IMR-90 (cell line): ENCODE measurements at regions not wholly inside any gene's neighbourhood (a gene's known extent, or its start where the extent isn't known, plus 50 kb on each side); places are given as distances from the start of the nearest gene placed in this dataset.

Source experiments
- ATAC-seq: fragments of 200-7000 bp; cut with Tn5 transposase; 2 replicates; pipeline ENCODE4 v1.9.1; 2020; ENCODE audit warnings: low read depth, mild to moderate bottlenecking, moderate library complexity
- BruUV-seq: library from RNA; stranded (reverse); fragments of 400-500 nt; replicated peaks from 2 replicates; lab custom pipeline; 2021; lab: Mats Ljungman, UMichigan
- CTCF ChIA-PET: fragments of 300-600 bp; formaldehyde crosslinking; extraction: SDS; loops from one replicate; lab custom pipeline; 2021; ENCODE audit warnings: antibody characterized with exemption; lab: Yijun Ruan, JAX
- POLR2A ChIA-PET: fragments of 300-600 bp; sonication (Branson Sonifier 250); formaldehyde crosslinking; loops from one replicate; lab custom pipeline; 2022; ENCODE audit warnings: antibody characterized with exemption; ENCODE audit not compliant: unreplicated experiment; lab: Charles Lee
- DNase-seq: peaks from one replicate; pipeline ENCODE4 v3.0.0; 2013
- H2AFZ ChIP-seq: replicated peaks from 2 replicates; pipeline ENCODE3; 2013; ENCODE audit warnings: low read length, mild to moderate bottlenecking; ENCODE audit not compliant: poor library complexity
- H2AK5ac ChIP-seq: 2 replicates; pipeline ENCODE4 v1.6.1; 2013; ENCODE audit warnings: low read depth, low read length, inconsistent platforms
- H2AK9ac ChIP-seq: replicated peaks from 2 replicates; pipeline ENCODE3; 2013; ENCODE audit warnings: mild to moderate bottlenecking, low read depth, low read length, moderate library complexity; ENCODE audit not compliant: poor library complexity
- H2BK120ac ChIP-seq: 2 replicates; pipeline ENCODE4 v1.6.1; 2013; ENCODE audit warnings: low read depth, low read length, inconsistent platforms
- H2BK15ac ChIP-seq: 3 replicates; pipeline ENCODE4 v1.6.1; 2013; ENCODE audit warnings: low read depth, low read length, inconsistent platforms
- H2BK20ac ChIP-seq: 2 replicates; pipeline ENCODE4 v1.6.1; 2013; ENCODE audit warnings: low read depth, mild to moderate bottlenecking, inconsistent platforms, low read length, moderate library complexity
- H2BK5ac ChIP-seq: 2 replicates; pipeline ENCODE4 v1.6.1; 2013; ENCODE audit warnings: mild to moderate bottlenecking, low read depth, low read length, inconsistent platforms; ENCODE audit not compliant: poor library complexity, severe bottlenecking
- H3K14ac ChIP-seq: replicated peaks from 2 replicates; pipeline ENCODE4 v1.6.1; 2013; ENCODE audit warnings: low read depth, low read length, inconsistent platforms
- H3K18ac ChIP-seq: 2 replicates; pipeline ENCODE4 v1.6.1; 2013; ENCODE audit warnings: low read depth, low read length, control low read depth
- H3K23ac ChIP-seq: 2 replicates; pipeline ENCODE4 v1.6.1; 2013; ENCODE audit warnings: low read depth, low read length, inconsistent platforms
- H3K27ac ChIP-seq: 2 replicates; pipeline ENCODE4 v1.5.1; 2013; ENCODE audit warnings: mild to moderate bottlenecking, control low read depth, low read length; ENCODE audit not compliant: insufficient read depth
- H3K27me3 ChIP-seq: 2 replicates; pipeline ENCODE4 v1.6.1; 2013; ENCODE audit warnings: low read length; ENCODE audit not compliant: control insufficient read depth, insufficient read depth
- H3K36me3 ChIP-seq: 2 replicates; pipeline ENCODE4 v1.6.1; 2013; ENCODE audit warnings: low read length, mixed read lengths; ENCODE audit not compliant: control insufficient read depth, insufficient read depth
- H3K4ac ChIP-seq: 2 replicates; pipeline ENCODE4 v1.6.1; 2013; ENCODE audit warnings: low read depth, low read length, inconsistent platforms
- H3K4me1 ChIP-seq: 2 replicates; pipeline ENCODE4 v1.6.1; 2013; ENCODE audit warnings: low read length, mixed read lengths; ENCODE audit not compliant: control insufficient read depth, insufficient read depth
- H3K4me2 ChIP-seq: 2 replicates; pipeline ENCODE4 v1.6.1; 2013; ENCODE audit warnings: low read depth, mild to moderate bottlenecking, control low read depth, low read length, moderate library complexity
- H3K4me3 ChIP-seq: 2 replicates; pipeline ENCODE4 v1.5.1; 2013; ENCODE audit warnings: low read depth, mild to moderate bottlenecking, control low read depth, low read length, moderate library complexity; ENCODE audit not compliant: insufficient read depth
- H3K56ac ChIP-seq: 2 replicates; pipeline ENCODE4 v1.6.1; 2013; ENCODE audit warnings: low read length, inconsistent platforms; ENCODE audit not compliant: insufficient read depth; ENCODE audit errors: extremely low read depth
- H3K79me1 ChIP-seq, 2 experiments: 2 replicates each; pipeline ENCODE4 v1.6.1; 2013; ENCODE audit warnings: low read length in 2 of 2, inconsistent platforms in 1 of 2, low read depth in 1 of 2
- H3K9ac ChIP-seq: 2 replicates; pipeline ENCODE4 v1.6.1; 2013; ENCODE audit warnings: low read depth, low read length, control low read depth
- H3K9me1 ChIP-seq: 2 replicates; pipeline ENCODE4 v1.6.1; 2013; ENCODE audit warnings: low read length, inconsistent platforms; ENCODE audit not compliant: insufficient read depth
- H3K9me3 ChIP-seq: 2 replicates; pipeline ENCODE4 v1.6.1; 2013; ENCODE audit warnings: low read length; ENCODE audit not compliant: control insufficient read depth, insufficient read depth
- H4K20me1 ChIP-seq: 2 replicates; pipeline ENCODE4 v1.6.1; 2013; ENCODE audit warnings: low read length, inconsistent platforms; ENCODE audit not compliant: insufficient read depth
- H4K5ac ChIP-seq: 2 replicates; pipeline ENCODE4 v1.6.1; 2013; ENCODE audit warnings: mild to moderate bottlenecking, low read depth, low read length, control low read depth
- H4K8ac ChIP-seq, 2 experiments: 2 replicates each; pipeline ENCODE4 v1.6.1; 2013; ENCODE audit warnings: low read depth in 2 of 2, low read length in 2 of 2, control low read depth in 1 of 2, inconsistent platforms in 1 of 2
- H4K91ac ChIP-seq: 2 replicates; pipeline ENCODE4 v1.6.1; 2013; ENCODE audit warnings: low read depth, low read length, inconsistent platforms; ENCODE audit not compliant: insufficient read depth
- BHLHE40 ChIP-seq: fragments of 150-350 bp; IDR thresholded peaks from 2 replicates; pipeline ENCODE4 v1.6.1; 2016; ENCODE audit warnings: mild to moderate bottlenecking, low read depth, low read length
- CEBPB ChIP-seq: IDR thresholded peaks from 2 replicates; pipeline ENCODE4 v1.6.1; 2012; ENCODE audit warnings: low read depth, low read length, improper control_type of control experiment
- CHD1 ChIP-seq: IDR thresholded peaks from 2 replicates; pipeline ENCODE4 v1.6.1; 2012; ENCODE audit warnings: low read depth, low read length, improper control_type of control experiment
- FOS ChIP-seq: fragments of 150-350 bp; IDR thresholded peaks from 2 replicates; pipeline ENCODE4 v1.6.1; 2016; ENCODE audit warnings: low read depth, low read length
- MAFK ChIP-seq: IDR thresholded peaks from 2 replicates; pipeline ENCODE4 v1.6.1; 2012; ENCODE audit warnings: low read depth, low read length, improper control_type of control experiment
- MAZ ChIP-seq: IDR thresholded peaks from 2 replicates; pipeline ENCODE4 v1.6.1; 2012; ENCODE audit warnings: low read depth, mild to moderate bottlenecking, low read length, improper control_type of control experiment, moderate library complexity, borderline replicate concordance
- MXI1 ChIP-seq: IDR thresholded peaks from 2 replicates; pipeline ENCODE4 v1.6.1; 2012; ENCODE audit warnings: low read depth, mild to moderate bottlenecking, low read length, moderate library complexity, borderline replicate concordance
- NFE2L2 ChIP-seq: fragments of 150-350 bp; IDR thresholded peaks from 2 replicates; pipeline ENCODE4 v1.6.1; 2016; ENCODE audit warnings: low read depth, mild to moderate bottlenecking, low read length
- POLR2A ChIP-seq: IDR thresholded peaks from 2 replicates; pipeline ENCODE4 v1.6.1; 2012; ENCODE audit warnings: mild to moderate bottlenecking, low read depth, low read length
- RAD21 ChIP-seq: IDR thresholded peaks from 2 replicates; pipeline ENCODE4 v1.6.1; 2012; ENCODE audit warnings: low read length, improper control_type of control experiment
- RCOR1 ChIP-seq: IDR thresholded peaks from 2 replicates; pipeline ENCODE4 v1.6.1; 2012; ENCODE audit warnings: mild to moderate bottlenecking, low read length, improper control_type of control experiment; ENCODE audit not compliant: insufficient replicate concordance
- RFX5 ChIP-seq: IDR thresholded peaks from 2 replicates; pipeline ENCODE4 v1.8.0; 2012; ENCODE audit warnings: low read depth, mild to moderate bottlenecking, low read length, moderate library complexity
- SMC3 ChIP-seq: fragments of 150-350 bp; IDR thresholded peaks from 2 replicates; pipeline ENCODE4 v1.6.1; 2016; ENCODE audit warnings: low read depth, mild to moderate bottlenecking, antibody characterized with exemption, low read length, moderate library complexity
- WGBS, 2 experiments: methylation state at CpG; one replicate each; pipeline versions ENCODE4 v1.1.5 to v1.1.7; 2013; ENCODE audit warnings: missing lambda C conversion rate in 2 of 2; ENCODE audit not compliant: insufficient read length in 1 of 2; ENCODE audit errors: extremely low coverage in 2 of 2; 5-methylcytosine and 5-hydroxymethylcytosine counted together
- dilution Hi-C: fragments of 300-500 bp; cut with HindIII; formaldehyde crosslinking; loops from one replicate; pipeline ENCODE4 v1.14.3; 2018; ENCODE audit warnings: low sequenced_read_pairs; ENCODE audit not compliant: unreplicated experiment
- in situ Hi-C: fragments of 300-500 bp; cut with MboI; formaldehyde crosslinking; loops from 3 replicates; pipeline ENCODE4 v1.14.3; 2019; ENCODE audit warnings: low sequenced_read_pairs, inconsistent platforms, mixed read lengths
- intact Hi-C: fragments of 100-400 bp; cut with micrococcal nuclease; formaldehyde crosslinking; loops from 2 replicates; pipeline ENCODE4 v1.10.0; 2022
- TF ChIP-seq, protein P1 (sequence below): conservative IDR thresholded peaks from 2 replicates; pipeline ENCODE4 v1.5.1; 2012; ENCODE audit warnings: mild to moderate bottlenecking, low read depth, low read length, improper control_type of control experiment
- TF ChIP-seq, protein P2 (sequence below): fragments of 150-350 bp; IDR thresholded peaks from 2 replicates; pipeline ENCODE4 v1.6.1; 2017; ENCODE audit warnings: mild to moderate bottlenecking, antibody characterized with exemption, low read length, low read depth
- TF ChIP-seq, protein P3 (sequence below): fragments of 150-350 bp; IDR thresholded peaks from 2 replicates; pipeline ENCODE4 v1.6.1; 2016; ENCODE audit warnings: low read depth, mild to moderate bottlenecking, low read length, moderate library complexity, borderline replicate concordance

DNA sequence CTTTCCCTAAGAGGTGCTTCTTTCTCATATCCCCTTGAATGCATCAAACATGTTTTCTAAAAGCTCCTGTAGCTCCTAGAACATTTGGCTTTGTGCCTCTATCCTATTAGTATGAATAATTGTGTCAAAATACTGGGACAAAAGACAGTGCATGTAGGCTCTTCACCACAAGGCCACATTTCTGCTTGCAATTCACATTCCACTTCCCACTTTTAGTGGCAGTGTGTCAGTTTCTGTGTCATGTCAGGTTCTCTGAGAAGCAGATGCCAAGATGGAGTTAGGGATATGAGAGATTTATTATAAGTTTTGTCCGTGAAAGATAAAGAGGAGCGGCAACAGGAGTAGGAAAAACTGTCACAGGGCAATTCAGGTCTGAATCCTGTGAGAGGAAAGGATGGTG, 61.3 kb upstream of the GPRIN3 start:
- no peak overlapping the region for H2BK15ac ChIP-seq
- no peaks in the 10 kb centered on the region for H3K4me1 ChIP-seq
- intact Hi-C loops (no loop called here), in situ Hi-C loops (no loop called here), dilution Hi-C loops (no loop called here)
- H3K9me3 ChIP-seq: no peaks in the 10 kb centered on the region
- no peak overlapping the region for H2BK120ac ChIP-seq
- H3K18ac ChIP-seq: no peak overlapping the region
- H4K20me1 ChIP-seq: no peaks in the 10 kb centered on the region
- ChIA-PET POLR2A (no interaction called here), CTCF (no interaction called here)
- WGBS, 2 experiments: 60% methylated on average over 2 of the region's 2 CpGs; no CpG with 5 or more reads in 1 of the 2 experiments
- no peak overlapping the region for H4K8ac ChIP-seq
- no peak overlapping the region for H3K9ac ChIP-seq
- no peak overlapping the region for H3K56ac ChIP-seq
- no peak overlapping the region for H2BK5ac ChIP-seq
- H2AK5ac ChIP-seq: no peak overlapping the region
- H3K4ac ChIP-seq: no peak overlapping the region
- no peaks in the 10 kb centered on the region for H3K79me1 ChIP-seq
- no peak overlapping the region for H3K4me2 ChIP-seq
- H3K14ac ChIP-seq: no peak overlapping the region
- TF ChIP-seq NFE2L2: no peak
- TF ChIP-seq POLR2A: no peak
- TF ChIP-seq, protein P1, sequence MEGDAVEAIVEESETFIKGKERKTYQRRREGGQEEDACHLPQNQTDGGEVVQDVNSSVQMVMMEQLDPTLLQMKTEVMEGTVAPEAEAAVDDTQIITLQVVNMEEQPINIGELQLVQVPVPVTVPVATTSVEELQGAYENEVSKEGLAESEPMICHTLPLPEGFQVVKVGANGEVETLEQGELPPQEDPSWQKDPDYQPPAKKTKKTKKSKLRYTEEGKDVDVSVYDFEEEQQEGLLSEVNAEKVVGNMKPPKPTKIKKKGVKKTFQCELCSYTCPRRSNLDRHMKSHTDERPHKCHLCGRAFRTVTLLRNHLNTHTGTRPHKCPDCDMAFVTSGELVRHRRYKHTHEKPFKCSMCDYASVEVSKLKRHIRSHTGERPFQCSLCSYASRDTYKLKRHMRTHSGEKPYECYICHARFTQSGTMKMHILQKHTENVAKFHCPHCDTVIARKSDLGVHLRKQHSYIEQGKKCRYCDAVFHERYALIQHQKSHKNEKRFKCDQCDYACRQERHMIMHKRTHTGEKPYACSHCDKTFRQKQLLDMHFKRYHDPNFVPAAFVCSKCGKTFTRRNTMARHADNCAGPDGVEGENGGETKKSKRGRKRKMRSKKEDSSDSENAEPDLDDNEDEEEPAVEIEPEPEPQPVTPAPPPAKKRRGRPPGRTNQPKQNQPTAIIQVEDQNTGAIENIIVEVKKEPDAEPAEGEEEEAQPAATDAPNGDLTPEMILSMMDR: no peak
- no peak for TF ChIP-seq RCOR1
- TF ChIP-seq, protein P2, sequence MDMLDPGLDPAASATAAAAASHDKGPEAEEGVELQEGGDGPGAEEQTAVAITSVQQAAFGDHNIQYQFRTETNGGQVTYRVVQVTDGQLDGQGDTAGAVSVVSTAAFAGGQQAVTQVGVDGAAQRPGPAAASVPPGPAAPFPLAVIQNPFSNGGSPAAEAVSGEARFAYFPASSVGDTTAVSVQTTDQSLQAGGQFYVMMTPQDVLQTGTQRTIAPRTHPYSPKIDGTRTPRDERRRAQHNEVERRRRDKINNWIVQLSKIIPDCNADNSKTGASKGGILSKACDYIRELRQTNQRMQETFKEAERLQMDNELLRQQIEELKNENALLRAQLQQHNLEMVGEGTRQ: no peak
- TF ChIP-seq MAFK: no peak
- TF ChIP-seq CHD1: no peak
- no peak for TF ChIP-seq BHLHE40
- TF ChIP-seq CEBPB: no peak
- TF ChIP-seq RFX5: no peak
- TF ChIP-seq FOS: no peak
- TF ChIP-seq SMC3: no peak
- TF ChIP-seq, protein P3, sequence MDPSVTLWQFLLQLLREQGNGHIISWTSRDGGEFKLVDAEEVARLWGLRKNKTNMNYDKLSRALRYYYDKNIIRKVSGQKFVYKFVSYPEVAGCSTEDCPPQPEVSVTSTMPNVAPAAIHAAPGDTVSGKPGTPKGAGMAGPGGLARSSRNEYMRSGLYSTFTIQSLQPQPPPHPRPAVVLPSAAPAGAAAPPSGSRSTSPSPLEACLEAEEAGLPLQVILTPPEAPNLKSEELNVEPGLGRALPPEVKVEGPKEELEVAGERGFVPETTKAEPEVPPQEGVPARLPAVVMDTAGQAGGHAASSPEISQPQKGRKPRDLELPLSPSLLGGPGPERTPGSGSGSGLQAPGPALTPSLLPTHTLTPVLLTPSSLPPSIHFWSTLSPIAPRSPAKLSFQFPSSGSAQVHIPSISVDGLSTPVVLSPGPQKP: no peak
- no peak for TF ChIP-seq MXI1
- TF ChIP-seq RAD21: no peak
- TF ChIP-seq MAZ: no peak
- no peaks in the 10 kb centered on the region for H3K27me3 ChIP-seq
- no peak overlapping the region for H3K4me3 ChIP-seq
- no peak overlapping the region for H3K27ac ChIP-seq
- no peak overlapping the region for H2BK20ac ChIP-seq
- no peak overlapping the region for H4K5ac ChIP-seq
- no peaks in the 10 kb centered on the region for H3K9me1 ChIP-seq
- H4K91ac ChIP-seq: no peak overlapping the region
- no peak overlapping the region for H2AK9ac ChIP-seq
- no peaks in the 10 kb centered on the region for H3K36me3 ChIP-seq
- no peak overlapping the region for H2AFZ ChIP-seq
- ATAC-seq (no peak), DNase-seq (no peak)
- BruUV-seq: no TSS peak
- no peak overlapping the region for H3K23ac ChIP-seq
